Inflammatory macrophage treated with lipopolysaccharide for 1 hour (primary cell): ENCODE measurements at regions not wholly inside any gene's neighbourhood (a gene's known extent, or its start where the extent isn't known, plus 50 kb on each side); places are given as distances from the start of the nearest gene placed in this dataset.
"Not testable (repeated sequence)": the region's sequence is repeated elsewhere in the genome, so short reads cannot be mapped to it uniquely, and the experiment has no call there.

Experiments
- DNase-seq, 2 donors: peaks; one replicate each; pipeline ENCODE4 v3.0.0-alpha.2; 2020 to 2022

DNA sequence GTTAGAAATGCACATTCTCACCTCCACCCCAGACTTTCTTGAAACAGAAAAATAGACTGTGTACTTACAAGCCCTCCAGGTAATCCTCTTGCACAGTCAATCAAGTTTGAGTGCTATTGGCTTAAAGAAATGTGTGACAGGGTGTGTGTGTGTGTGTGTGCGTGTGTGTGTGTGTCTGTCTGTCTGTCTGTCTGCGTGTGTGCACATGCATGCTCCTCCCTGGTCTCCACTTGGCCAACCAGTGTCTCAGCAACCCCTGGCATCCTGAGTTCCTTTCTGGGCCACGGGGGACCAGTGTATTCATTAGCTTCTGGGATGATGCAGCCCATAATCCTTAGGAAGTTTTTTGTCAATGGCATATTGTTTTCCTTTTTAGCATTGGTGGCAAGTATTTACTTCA, 128.8 kb upstream of the IL12A start:
- DNase-seq, result no peak

DNA sequence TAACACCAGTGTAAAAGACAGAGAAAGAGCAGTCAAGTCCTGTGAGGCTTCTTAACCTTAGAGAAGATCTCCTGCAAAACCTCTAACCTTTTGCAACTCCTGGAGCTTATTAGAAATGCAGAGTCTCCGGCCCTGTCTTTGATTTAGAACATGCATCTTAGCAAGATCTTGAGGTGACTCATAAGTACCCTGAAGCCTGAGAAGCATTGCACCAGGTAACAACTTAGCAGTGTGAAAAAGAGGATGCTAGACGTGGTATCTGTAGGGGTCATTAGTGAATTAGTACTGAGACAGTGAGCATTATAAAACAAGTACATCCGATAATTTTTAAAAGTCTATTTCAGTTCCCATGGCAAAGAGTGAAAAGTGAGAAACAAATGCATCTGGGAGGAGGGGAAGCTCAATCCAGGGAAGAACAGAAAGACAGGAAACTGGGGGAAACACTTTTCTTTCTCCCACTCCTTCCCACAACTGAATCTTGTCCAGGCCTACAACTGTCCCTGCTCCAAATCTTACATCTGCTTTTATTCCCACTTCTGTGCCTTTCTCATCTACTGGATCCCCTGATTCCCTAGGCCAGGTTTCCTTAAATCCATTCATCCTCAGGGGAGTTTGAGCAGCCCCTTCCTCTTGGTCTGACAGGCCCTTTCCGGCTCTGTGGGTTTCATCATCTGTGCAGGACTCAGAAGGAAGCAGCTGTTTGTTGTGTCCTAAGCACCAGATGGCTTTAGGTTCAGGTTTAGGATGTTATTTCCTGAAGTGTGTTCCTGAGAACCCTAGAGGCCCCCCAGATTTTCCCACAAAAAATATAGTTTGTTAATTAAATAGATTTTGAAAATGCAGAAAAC, 128.1 kb upstream of the IL12A start:
- DNase-seq, result no peak

DNA sequence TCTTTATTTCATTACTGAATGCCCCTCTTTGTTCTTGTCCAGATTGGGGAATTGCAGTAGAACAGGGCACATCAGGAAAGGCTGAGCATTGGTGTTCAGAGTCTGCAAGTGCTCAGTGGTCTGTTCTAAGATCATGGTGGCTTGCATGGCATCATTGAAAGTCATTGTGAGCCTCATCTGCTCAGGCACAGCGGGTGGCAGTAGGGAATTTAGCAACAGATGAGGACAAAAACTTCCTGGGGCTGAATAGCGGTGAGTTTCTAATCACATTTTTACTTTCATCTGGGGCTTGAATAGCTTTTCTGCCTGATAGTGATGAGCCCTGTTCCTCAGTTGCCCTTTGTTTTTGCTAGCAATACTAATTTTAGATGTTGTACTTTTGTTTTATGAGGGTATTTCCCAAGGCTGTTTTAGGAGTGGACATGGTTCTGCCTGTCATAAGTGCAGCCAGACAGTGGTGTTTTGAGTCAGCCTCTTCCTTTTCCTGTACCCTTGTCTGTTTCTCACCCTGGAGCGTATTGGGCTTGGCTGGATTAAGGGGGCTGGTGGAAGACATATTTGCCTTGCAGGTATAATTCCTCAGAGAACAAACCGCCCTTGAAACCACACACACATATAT, 127.2 kb upstream of the IL12A start:
- no peak for DNase-seq

DNA sequence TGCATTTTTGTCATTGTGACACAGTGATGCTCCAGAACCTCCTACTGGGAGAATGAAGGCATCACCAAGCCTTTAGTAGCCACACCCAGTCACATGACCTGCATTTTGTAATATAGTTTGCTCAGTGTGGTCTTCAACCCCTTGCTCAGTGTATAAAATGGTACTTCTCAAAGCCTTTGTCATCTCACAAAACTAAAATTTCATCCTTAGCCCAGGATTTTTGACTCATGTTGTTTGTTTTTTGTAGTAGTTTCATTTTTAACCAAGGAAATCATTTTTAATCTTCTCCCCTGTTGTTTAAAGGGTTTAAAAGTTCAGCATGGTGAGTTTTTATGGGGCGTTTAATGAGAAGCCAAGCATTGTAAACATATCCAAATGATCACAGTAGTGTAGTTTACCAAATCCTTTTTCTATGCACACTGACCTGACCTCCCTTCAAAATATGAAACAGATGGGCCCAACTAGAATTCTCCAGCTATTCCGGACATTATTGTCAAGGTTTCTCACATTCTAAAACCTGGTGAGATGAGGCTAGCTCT, 123.5 kb upstream of the IL12A start:
- DNase-seq, result no peak

DNA sequence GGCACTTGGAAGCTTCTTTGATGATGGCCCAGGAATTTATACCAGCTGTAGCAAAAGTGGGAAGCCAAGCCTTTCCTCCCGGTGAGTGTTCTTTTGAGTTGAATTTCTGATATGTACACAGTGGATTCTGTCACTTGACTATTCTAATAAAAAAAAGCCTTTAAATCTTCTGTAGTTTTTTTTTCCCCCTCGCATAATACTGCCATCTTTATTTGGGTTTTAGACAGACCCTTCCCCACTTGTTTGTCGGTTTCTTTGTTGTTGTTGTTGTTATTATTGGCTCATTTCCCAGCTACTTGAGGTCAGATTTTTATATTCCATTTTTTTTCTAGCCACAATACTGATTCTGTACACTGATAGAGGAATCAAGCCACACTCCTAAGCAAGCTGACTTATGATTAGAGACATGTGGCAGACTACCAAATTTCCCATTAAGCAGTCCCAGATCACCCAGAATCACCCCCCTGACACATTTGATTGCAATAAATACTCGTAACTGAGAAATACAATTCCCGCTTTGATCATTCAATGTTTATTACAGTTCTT, 122.4 kb upstream of the IL12A start:
- DNase-seq, result no peak

DNA sequence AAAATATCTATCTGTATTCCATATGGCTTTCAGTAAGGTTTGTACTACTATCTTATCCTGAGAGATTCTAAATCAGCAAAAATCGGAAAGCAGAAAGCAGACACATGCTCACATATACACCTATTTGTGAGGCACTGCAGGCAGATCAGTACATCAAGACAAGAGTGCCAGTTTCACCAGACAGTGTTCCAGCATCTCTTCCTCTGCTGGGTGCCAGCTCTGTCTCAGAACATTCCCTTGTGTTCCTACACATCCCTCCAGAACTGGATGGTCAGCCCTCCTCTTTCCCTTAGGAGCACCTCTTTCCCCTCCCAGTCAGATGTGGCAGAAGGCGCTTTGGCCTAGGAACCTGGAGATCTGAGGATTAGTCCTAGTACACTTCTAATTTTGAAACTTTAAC, 121.3 kb upstream of the IL12A start:
- DNase-seq, result no peak

DNA sequence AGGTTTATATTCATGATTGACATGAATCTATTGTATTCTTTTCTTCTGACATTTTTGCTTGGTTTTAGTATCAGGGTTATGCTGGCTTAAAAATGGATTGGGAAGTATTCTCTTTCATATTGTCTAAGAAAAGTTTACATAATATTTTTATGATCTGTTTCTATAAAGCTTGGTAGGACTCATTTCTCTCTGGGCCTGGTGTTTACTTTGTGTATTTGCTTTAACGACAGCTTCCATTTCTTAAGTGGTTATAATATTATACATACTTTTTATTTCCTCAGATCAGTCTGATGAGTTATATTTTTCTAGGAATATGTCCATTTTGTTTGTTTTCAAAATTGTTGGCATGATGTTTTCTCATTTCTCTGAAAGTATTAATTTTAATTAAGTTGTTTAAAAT, 117.9 kb upstream of the IL12A start:
- no peak for DNase-seq

DNA sequence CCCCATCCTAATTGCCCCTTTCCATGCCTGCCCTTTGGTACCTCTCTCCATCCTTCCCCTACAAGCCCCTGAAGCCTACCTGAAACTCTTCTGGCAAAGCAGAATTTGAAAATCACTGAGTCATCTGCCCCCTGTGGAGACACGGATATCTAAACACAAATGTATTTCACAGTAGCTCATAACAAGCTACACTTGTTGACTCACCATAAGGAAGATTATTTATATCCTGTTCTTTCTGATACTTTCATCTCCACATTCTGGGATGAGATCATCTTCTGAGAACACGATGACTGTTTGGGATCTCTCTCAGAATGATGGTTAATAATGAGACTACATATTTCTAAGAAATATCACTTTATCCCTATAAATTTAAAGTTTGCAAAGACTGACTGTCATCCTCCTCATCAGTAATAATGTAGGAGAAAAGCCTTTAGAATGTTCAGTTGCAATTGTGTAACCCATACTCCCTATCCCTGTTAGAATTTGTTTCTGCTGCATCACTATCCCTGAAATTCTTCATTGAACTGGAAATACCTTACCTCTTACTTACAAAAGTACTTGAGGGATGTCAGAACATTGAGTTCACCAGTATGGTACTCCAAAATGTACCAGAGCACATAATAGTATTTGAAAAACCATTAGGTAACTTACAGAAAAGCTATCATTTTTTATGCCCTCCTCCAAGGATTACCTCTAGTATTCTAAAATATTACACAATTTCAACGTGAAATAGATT, 116.1 kb upstream of the IL12A start:
- peak in 1 of 2 donors; percentile 24 for DNase-seq

DNA sequence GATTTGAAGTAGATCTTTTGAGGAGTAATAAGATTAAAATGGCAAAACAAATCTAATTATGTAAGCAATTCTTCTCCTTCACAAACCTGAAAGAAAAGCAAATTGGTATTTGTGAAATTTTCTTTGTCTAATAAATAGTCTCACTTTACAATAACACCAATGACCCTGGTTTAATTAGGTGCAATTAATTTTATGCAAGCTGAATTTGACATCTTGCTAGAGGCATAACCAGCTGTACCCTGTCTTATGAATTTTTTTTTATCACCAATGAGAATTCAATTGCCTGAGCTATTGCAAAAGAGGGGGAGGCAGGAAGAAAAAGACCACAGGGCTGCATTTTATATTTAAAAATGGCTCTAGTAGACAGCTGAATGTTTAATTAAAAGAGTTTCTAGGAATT, 113.5 kb upstream of the IL12A start:
- no peak for DNase-seq

DNA sequence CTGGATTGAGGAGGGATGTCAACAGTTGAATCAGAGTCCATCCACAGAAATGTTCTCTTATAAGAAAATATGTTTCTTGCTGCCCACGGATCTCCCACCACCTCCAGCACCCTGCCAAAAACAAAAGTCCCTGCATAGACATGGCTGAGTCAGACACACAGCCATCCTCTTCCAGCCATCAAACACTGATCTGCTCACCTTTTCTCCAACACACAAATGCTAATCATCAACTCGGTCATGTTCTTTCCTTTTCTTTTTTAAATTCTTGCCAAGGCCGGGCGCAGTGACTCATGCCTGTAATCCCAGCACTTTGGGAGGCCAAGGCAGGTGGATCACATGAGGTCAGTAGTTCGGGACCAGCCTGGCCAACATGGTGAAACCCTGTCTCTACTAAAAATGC, 110.7 kb upstream of the IL12A start:
- no peak for DNase-seq

DNA sequence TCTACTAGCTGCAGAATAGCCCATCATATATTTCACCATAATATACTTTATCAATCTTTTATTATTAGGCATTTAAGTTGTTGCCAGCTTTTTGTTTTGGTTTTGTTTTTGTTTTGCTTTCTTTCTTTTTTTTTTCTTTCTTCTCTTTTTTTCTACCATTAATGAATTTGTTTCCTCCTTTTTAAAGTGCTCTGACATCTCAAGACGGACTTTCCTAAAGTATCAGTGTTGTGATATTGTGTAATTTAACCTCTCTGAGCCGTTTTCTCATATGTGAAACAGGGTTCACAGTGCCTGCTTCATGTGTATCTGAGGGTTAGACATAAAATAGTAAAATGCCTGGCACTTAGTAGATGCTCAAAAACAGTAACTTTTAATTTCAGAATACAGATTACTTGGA, 109.5 kb upstream of the IL12A start:
- DNase-seq, result peak; percentile 27 to 38

DNA sequence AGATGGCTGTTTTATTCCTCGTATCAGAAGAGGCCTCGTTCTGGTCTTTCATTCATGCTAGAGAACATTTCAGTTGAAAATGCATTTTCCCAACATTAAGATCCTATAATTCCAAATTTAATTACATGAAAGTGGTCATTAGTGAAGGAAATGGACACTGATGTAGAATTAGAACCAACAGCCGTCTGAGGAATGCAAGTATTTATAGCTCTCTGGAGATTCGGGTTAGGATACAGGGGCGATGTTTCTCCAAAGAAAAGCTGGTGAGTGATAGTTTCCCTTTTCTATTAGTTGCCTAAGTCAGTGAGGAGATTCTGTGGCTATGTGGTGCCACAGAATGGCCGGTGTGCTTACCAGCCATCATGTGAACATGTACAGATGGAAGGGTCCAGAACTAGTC, 109.0 kb upstream of the IL12A start:
- DNase-seq, result no peak

DNA sequence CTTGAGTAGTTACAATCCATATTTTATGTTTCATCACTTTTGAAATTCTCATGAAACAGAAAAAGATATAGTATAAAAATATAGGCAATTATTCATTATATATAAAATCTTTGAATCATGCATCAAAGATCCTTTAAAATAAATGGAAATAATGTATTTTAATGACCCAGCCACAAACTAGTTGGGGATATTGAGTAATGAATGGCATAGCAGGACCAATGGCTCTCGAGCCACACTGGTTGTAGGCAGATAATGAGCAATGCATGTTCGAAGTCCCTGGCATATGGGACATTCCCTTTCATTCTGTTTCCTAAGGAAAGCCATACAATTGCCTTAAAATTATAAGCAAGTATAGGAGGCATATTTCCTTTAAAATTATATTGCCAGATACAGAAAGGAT, 107.4 kb upstream of the IL12A start:
- no peak for DNase-seq

DNA sequence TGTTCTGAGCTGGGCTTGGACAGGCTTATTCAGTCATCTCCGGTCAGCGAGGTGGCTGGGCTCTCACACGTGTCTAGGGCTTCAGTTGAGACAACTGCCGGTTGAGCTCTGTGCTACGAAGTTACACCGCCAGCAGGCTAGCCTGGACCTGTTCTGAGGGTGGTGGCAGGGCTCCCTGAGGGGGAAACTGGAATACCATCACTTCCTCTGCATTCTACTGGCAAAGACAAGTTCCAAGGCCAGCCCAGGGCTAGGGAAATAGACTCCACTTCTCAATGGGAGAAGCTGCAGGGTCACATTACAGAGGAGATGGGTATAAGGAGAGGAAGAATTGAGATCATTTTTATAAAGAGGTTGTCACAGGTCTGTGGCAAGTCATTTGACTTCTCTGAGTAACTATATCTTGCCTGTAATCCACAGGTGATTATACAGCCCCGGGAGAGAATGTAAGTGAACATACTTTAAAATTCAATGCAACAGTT, 106.8 kb upstream of the IL12A start:
- no peak for DNase-seq

DNA sequence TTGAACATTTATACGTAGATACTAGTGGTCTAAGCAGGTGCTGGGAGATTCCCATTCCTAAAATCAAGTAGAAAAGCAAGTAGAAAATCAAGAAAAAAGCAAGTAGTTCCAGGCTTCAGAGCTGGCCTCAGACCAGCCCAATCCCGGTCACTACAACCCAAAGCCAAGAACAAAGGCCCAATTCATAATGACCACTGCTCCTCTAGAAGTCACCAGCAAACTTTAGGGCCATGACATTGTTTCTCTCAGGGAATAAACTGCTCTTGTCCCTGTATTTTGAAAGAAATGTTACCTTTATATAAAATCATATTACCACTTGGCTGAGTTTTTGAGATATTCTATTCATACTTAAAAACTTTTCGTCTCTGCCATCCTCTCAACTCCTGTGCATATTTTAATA, 106.3 kb upstream of the IL12A start:
- DNase-seq, result no peak

DNA sequence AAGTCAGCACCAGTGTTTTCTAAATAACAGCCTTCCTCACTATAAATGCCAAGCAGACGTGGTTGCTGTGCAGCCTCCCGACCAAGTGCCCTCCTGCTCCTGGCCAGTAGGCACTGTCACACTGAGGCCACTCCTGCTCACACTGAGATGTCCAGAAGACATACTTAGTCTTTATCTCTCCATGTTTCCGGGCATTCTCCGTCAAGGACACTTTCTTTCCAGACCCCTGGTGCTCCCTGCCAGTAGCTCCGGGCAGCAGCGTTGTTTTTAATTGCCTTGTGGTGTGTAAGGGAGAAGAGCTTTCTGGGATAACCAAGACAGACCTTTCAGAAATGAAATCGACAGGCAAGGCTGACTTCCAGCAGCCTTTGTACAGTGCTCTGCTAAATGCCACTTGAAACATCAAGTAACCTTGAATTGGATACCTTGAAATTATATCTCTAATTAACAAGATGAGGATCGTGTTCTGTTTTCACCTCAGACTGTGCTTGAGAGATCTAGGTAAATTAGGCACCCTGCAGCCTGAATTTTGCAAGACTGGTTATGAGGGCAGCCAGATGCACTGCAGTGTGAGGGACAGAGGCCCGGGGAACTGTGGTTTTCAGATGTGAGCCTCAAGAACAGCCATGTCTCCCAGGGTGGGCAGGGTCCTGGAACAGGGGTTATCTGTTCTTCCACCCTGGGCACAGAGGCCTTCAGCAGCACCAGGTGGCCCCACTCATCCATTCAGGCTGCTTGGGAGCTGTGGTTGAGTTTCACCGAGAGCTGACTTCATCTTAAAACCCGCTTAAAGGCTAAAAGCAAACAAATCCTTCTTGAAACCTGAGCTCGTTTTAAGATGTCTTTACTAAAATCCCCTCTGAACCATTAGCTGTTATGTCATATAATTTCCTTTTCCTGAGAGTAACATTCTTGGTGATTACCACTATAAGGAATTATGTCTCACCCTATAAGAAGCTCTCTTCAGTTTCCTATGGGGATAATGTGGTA, 105.5 kb upstream of the IL12A start:
- no peak for DNase-seq

DNA sequence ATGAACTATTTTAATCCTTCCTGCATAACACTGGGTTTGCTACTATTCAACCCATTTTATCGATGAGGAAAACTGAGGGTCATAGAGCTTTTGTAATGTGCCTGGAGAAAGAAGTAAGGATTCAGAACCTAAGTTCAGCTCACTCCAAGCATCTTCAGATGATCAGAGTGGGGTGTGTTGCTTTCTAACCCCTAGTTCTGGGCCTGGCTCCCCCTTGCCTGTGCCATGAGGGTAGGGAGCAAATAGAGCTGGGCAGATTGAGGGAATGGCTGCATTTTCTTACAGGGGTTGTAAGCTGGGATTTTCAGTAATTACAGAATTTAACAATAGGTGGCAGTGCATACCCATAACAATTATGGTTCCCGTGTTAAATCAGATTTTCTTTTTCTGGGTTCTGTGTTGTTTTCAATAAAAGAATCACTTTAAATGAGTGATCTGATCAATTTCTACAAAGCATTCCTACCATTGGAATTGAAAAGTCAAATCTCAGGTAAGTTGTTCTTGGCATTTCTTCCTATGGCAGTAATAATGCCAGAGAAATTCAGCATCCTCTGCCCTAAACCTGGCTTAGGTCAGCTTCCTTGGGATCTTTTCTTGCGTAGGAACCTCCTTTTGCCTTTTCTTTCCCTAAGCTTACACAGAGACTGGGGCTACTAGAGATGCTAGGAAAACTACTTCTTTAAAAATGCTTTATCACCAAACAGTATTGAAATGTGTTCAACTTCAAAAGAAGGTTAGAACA, 103.8 kb upstream of the IL12A start:
- peak; percentile 33 to 84 for DNase-seq

DNA sequence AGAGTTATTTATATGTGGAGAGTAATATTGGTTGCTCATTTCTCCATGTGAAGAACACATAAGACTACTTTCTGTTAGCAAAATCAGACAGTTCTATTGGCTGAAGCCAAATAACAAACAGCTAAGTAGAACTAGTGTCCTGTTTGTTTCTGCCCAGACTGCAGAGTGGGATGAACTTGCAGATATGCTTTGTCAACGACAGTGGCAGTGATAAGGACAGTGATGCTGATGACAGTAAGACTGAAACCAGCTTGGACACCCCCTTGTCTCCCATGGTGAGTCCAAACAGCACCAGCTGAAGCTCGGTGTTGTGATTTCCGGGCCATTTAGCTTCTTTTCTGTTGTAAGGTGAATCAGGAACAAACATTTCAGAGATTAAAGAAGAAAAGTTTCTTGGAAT, 102.6 kb upstream of the IL12A start:
- DNase-seq, result no peak

DNA sequence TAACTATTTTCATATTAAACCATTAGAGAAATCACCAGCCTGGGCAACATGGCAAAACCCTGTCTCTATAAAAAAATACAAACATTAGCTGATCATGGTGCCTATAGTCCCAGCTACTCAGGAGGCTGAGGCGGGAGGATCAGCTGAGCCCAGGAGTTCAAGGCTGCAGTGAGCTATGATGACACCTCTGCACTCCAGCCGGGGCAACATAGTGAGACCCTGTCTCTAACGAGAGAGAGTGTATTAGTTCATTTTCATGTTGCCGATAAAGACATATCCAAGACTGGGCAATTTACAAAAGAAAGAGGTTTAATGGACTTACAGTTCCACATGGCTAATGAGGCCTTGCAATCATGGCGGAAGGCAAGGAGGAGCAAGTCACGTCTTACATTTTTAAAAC, 102.1 kb upstream of the IL12A start:
- not testable (repeated sequence) for DNase-seq

DNA sequence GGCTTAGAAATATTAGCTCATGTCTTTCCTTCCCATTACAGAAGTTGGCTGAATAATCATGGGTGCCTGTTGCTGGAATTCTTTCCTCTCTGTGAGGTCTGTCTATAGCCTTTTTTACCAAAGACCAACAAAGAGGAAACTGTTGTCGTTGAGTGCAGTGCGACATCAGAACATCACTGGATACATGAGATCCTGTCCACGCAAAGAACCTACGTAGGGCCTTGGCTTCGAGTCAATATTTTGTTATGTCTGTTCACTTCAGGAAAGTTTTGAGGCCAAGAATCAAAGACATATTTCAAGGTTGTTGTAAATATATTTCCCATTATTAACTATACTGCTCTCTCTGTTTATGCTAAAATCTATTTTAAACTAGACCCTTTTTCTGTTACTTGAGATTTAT, 101.5 kb upstream of the IL12A start:
- no peak for DNase-seq

DNA sequence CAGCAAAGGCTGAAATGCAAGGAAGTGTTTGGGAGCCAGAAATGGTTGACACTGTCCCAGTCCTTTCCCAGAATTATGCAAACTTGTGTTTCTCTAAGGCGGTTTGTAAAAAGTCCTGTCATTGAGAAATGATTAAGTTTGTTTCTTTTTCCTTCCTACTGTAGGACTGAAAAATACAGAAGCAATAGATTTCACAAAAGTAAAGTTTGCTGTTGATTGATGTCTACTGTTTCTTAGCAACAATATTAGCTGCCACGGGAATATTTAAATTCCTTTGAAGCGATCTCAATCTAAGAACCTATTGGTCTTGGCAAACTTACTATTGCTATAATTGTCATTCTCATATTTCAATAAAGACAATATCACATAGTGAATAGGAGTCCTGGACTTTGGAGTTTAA, 100.7 kb upstream of the IL12A start:
- peak; percentile 74 to 80 for DNase-seq
